GM19238 (cell line): ENCODE measurements at regions not wholly inside any gene's neighbourhood (a gene's known extent, or its start where the extent isn't known, plus 50 kb on each side); places are given as distances from the start of the nearest gene placed in this dataset.

Source experiments
- DNase-seq: peaks from one replicate; pipeline ENCODE4 v3.0.0; 2011; ENCODE audit warnings: low spot score; ENCODE audit not compliant: insufficient read length

- no peak for DNase-seq
Observed at GRCh38 chr20:39248862-39249485, 286.8 kb downstream of the DHX35 start.

DNA sequence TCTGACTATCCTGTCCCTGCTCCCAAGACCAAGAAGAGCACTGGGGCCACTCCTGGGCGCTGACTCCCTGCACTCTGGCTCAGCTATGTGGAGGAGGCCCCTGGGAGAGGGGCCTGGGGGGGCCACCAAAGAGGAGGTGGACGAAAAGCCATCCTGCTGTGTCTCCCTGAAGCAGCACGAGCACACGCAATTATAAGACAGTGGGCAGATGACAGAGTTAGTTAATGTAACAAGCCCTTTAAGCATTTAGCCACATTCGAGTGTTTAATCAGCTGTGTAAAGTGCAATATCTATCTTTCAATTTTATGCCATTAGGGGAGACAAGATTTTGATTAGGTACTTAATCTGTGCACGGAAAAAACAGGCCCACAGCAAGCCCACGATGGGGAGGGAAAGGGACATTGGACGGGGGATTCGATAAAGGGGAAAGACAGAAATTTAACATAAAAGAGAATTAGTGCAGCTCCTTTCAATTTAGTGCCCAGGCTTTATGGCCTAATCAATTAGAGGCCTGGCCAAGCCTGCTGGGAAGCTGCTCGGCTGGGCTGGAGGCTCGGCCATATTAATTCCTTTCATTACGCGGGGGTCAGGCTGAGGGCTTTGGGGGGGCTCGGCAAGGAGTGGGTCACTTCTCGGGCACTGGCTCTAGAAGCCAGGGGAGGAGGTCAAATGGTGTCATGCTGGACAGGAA lies 286.2 kb downstream of the DHX35 start:
- DNase-seq = no peak

DNA sequence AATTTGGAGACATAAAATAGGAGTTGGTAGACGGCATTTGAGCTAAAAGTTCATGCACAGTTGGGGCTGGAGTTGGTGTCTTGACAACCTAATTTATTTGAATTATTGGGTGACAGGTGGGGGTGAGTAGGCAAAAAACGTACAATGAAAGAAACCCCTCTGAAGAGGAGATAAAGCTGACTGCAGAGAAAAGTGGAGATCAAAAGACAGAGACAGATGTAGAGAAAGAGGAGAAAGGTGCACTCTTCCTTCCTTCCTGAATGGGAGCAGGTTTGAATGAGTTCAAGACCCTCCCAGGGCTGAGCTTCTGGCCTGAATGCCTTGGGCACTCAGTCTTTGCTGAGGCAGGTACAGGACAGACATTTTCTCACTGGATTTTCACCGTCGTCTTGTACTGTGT lies 284.3 kb downstream of the DHX35 start:
- DNase-seq = no peak

GRCh38 chr20:39245685-39246311 lies 283.7 kb downstream of the DHX35 start:
- DNase-seq = no peak

- no peak for DNase-seq
Observed at GRCh38 chr20:39243962-39244361, 281.8 kb downstream of the DHX35 start.

DNA sequence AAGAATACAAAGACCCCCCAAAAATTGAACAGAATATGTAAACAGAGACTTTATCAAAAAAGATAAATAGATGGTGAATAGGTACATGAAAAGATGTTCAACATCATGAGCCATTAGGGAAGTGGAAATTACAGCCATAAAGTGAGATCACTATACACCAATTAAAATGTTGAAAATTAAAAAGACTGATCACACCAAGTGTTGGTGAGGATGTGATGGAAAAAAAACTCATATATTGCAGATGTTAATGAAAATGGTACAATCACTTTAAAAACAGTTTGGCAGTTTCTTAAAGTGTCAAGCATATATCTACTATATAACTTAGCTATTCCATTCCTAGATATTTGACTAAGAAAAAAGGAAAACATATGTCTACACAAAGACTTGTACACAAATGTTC lies 280.5 kb downstream of the DHX35 start:
- DNase-seq = no peak

DNA sequence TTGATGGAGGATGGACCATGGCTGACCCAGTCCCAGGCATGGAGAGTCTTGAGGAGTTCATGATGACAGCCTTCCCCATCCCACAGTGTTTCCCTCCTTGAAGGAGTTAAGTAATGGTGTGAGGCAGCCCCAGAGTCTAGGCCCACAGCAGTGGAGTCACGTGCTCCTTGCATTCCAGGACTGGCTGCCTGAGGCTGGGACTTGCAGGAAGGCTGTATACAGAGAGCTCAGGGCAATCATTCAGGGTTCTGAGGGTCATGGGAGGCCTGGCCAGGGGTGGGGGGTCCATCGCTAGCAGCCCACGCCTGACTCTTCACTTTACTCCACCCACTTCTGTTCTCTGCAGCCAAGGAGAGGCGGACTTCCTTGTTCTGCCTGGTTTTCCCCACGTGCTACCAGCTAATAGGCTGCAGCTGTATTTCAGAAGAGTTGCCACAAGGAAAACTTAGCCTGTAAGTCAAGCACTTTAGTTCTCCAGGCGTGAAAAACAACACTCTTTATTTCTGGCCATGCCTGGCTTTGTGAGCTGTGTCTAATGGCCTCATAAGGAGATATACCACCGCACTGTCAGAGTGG lies 272.5 kb downstream of the DHX35 start:
- no peak for DNase-seq

DNA sequence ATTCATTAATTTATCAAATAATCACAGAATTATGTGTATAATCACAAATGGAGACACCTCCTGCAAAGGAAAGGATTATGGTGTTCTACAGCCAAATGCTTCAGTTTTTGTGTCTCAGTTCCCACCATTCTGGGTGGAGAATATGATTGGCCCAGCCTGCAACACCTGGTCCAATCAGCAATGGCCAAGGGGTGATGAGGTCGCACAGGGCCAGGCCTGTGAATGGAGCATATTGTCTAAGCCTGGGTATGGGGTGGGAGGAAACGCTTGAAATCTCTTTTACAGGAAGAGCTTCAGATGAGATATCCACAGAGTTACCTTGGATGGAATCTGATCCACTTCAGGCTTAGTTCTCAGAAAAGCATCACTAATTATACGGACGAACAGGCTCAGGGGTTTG lies 271.6 kb downstream of the DHX35 start:
- DNase-seq = no peak

DNA sequence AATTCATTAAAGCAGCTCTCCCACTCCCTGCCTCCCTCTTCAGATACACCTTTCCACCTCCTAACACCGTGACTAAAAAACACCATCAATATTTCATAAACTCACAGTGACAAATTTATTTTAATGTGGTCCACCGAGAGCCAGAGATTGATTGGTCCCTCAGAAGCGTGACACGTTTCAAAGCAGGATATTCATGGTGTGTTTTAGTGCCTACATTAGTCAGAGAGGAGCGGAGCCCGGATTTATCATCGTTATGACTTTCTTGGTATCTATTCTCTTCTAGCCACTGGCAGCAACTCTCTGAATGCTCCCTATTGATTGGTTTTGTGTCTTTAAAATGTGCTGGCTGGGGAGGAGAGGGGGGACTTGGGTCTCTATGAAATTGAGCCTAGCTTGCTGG lies 265.3 kb downstream of the DHX35 start:
- DNase-seq = no peak

GRCh38 chr20:39225978-39226377 lies 263.8 kb downstream of the DHX35 start:
- DNase-seq = no peak

DNA sequence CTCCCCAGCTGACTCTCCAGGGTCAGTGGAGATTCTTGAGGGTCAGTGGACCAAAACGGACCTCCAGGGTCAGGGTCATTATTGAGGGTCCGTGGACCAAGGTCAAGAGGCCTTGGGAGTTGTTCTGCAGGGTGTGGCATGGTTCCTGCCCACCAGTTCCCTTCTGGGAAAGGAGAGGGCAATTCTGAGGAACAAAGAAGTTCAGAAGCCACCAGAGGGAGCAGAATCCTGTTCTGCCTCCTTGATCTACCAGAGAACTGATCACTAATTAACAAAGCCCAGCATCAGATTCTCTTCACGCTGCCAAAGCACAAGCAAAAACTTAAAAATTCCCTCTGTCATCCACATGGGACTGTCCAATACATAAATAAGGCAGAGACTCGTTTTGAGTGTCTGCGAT lies 263.4 kb downstream of the DHX35 start:
- no peak for DNase-seq

DNA sequence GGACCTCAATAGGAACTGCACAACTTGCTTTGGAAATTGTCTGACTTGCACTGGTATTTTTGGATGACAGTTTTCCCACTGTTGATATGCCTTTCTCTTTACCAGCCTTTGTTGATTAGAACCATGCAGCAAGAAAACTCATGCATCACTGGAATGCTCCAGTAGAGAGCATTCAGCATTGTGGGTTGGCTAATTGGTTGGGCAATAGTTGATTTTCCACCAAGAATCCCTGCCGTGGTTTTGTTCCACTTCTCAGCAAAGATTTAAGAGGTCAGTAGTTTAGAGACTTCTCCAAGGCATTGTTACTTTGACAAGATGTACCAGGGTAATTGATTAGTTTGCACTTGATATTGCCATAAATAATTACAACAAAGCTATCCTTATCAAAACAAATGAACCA lies 260.0 kb downstream of the DHX35 start:
- DNase-seq = no peak

DNA sequence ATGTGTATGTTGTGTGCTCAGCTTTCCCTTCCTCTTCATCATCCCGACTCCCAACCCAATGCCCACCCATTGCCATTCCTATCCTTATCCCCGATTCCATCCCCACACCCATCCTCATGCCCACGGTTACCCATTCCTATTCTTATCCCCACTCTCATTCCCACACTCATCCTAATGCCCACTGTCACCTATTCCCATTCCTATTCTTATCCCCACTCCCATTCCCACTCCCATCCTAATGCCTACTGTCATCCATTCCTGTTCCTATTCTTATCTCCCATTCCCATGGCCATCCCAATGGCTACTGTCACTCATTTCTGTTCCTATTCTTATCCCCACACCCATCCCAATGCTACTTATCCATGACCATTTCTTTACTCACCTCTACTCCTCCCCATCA lies 254.1 kb downstream of the DHX35 start:
- DNase-seq = no peak

DNA sequence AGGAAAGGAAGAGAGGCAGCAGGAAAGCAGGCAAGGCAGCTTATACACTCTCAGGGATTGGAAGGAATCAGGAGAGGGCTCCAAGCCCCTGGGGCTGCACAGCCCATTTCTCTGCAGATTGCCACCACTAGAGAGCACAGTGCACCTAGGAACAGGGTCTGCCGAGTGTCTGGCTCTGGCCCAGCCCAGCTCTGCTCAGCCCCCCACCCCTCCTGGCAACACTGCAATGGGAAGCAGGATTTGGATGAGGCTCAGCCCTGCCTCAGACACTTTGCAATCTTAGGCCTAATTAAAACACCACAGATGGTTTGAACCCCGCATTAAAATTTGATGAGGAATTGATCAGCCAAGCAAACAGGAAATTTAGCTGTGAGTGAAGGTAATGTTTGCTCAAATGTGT lies 252.7 kb downstream of the DHX35 start:
- DNase-seq = no peak

- no peak for DNase-seq
Observed at GRCh38 chr20:39213476-39214145, 251.5 kb downstream of the DHX35 start.

DNA sequence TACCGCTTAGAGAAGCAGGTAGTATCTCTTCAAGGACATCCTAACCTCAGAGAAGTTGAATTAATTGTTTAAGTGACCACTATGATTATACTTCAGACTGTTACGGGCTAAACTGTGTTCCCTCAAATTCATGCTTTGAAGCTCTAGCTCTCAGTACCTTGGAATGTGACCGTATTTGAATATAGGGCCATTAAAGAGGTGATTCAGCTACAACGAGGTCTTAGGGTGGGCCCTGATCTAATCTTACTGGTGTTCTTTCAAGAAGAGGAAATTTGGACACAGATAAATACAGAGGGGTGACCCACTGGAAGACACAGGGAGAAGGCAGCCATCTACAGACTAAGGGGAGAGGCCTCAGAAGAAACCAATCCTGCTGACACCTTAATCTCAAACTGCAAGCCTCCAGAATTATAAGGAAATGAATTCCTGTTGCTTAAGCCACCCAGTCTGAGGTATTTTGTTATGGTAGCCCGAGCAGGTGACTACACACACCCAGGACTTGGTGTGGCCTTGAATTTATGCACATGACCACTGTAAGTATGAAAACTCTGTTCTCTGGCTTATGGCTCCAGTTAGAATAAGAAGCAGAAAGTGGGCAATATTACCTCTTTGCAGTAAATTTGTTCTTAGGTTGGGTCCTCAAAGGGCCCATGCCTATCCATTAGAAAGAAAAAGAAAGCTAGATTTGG lies 249.1 kb downstream of the DHX35 start:
- no peak for DNase-seq

- no peak for DNase-seq
Observed at GRCh38 chr20:39210341-39211036, 248.3 kb downstream of the DHX35 start.

DNA sequence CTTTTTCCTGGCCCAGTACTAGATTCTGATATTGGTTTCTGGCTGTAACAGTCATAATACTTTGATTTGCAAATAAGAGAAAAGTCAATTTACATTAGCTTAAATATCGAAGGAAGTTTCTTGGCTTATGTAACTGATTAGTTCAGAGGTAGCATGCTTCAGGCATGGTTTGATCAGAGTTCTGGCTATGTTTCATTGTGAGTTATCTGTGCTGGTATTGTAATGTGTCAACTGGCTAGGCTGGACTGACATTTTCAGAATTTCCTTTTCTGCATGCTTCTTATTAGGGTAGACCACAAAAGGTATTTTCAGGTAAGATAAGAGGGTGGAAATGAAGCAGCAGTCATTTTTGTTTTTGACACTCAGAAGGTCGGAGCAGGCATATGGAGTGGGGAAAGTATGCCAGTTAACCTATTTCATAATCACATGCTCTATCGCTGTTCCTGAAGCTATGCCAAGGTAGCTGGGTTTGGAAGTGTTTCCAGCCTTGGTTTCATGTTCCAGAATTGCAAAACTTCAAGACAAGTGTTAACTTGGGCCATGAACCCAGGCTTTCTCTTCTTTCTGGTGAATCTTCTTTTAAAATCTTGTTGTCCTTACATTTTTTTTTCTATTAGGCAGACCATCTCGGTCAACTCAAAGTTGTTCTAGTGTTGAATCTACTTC lies 244.9 kb downstream of the DHX35 start:
- DNase-seq = no peak

GRCh38 chr20:39195582-39196021 lies 233.5 kb downstream of the DHX35 start:
- no peak for DNase-seq
